ENCODE measurements at regions not wholly inside any gene's neighbourhood (a gene's known extent, or its start where the extent isn't known, plus 50 kb on each side); places are given as distances from the start of the nearest gene placed in this dataset.

GRCh38 chr13:21757763-21758162 is 86.9 kb downstream of the FGF9 start:
- DNase-seq (ENCODE audit: low read depth), result no peak

- no peak for DNase-seq (ENCODE audit: low read depth)
Observed at GRCh38 chr13:21758441-21758840, 87.6 kb downstream of the FGF9 start.

GRCh38 chr13:21759463-21759862 is 88.6 kb downstream of the FGF9 start:
- no peak for DNase-seq (ENCODE audit: low read depth)

- DNase-seq (ENCODE audit: low read depth), result no peak
Observed at GRCh38 chr13:21759911-21760310, 89.0 kb downstream of the FGF9 start.

- DNase-seq (ENCODE audit: low read depth), result no peak
Observed at GRCh38 chr13:21761770-21762169, 90.9 kb downstream of the FGF9 start.

- no peak for DNase-seq (ENCODE audit: low read depth)
Observed at GRCh38 chr13:21762512-21762911, 91.6 kb downstream of the FGF9 start.

GRCh38 chr13:21767032-21767431 is 96.2 kb downstream of the FGF9 start:
- DNase-seq (ENCODE audit: low read depth), result no peak

- DNase-seq (ENCODE audit: low read depth), result no peak
Observed at GRCh38 chr13:21771075-21771474, 100.2 kb downstream of the FGF9 start.

- no peak for DNase-seq (ENCODE audit: low read depth)
Observed at GRCh38 chr13:21777166-21777565, 106.3 kb downstream of the FGF9 start.

- DNase-seq (ENCODE audit: low read depth), result no peak
Observed at GRCh38 chr13:21777813-21778212, 106.9 kb downstream of the FGF9 start.

- no peak for DNase-seq (ENCODE audit: low read depth)
Observed at GRCh38 chr13:21782736-21783135, 111.9 kb downstream of the FGF9 start.

- DNase-seq (ENCODE audit: low read depth), result no peak
Observed at GRCh38 chr13:21785990-21786389, 115.1 kb downstream of the FGF9 start.

- no peak for DNase-seq (ENCODE audit: low read depth)
Observed at GRCh38 chr13:21796066-21796465, 125.2 kb downstream of the FGF9 start.

GRCh38 chr13:21796775-21797514 is 126.1 kb downstream of the FGF9 start:
- no peak for DNase-seq (ENCODE audit: low read depth)

GRCh38 chr13:21797736-21798135 is 126.9 kb downstream of the FGF9 start:
- DNase-seq (ENCODE audit: low read depth), result no peak

GRCh38 chr13:21798181-21798580 is 127.3 kb downstream of the FGF9 start:
- DNase-seq (ENCODE audit: low read depth), result no peak

- no peak for DNase-seq (ENCODE audit: low read depth)
Observed at GRCh38 chr13:21799671-21800070, 128.8 kb downstream of the FGF9 start.

GRCh38 chr13:21800837-21801616 is 130.2 kb downstream of the FGF9 start:
- DNase-seq (ENCODE audit: low read depth), result no peak

GRCh38 chr13:21805733-21806132 is 134.9 kb downstream of the FGF9 start:
- DNase-seq (ENCODE audit: low read depth), result no peak

- DNase-seq (ENCODE audit: low read depth), result no peak
Observed at GRCh38 chr13:21812192-21812626, 141.3 kb downstream of the FGF9 start.

GRCh38 chr13:21813110-21813509 is 142.2 kb downstream of the FGF9 start:
- DNase-seq (ENCODE audit: low read depth), result no peak

GRCh38 chr13:21813844-21814243 is 143.0 kb downstream of the FGF9 start:
- DNase-seq (ENCODE audit: low read depth), result no peak

- no peak for DNase-seq (ENCODE audit: low read depth)
Observed at GRCh38 chr13:21814604-21815003, 143.7 kb downstream of the FGF9 start.

GRCh38 chr13:21817878-21818277 is 147.0 kb downstream of the FGF9 start:
- no peak for DNase-seq (ENCODE audit: low read depth)

Measured in GM04503 (cell line).